ENCODE measurements at regions not wholly inside any gene's neighbourhood (a gene's known extent, or its start where the extent isn't known, plus 50 kb on each side); places are given as distances from the start of the nearest gene placed in this dataset.

DNA sequence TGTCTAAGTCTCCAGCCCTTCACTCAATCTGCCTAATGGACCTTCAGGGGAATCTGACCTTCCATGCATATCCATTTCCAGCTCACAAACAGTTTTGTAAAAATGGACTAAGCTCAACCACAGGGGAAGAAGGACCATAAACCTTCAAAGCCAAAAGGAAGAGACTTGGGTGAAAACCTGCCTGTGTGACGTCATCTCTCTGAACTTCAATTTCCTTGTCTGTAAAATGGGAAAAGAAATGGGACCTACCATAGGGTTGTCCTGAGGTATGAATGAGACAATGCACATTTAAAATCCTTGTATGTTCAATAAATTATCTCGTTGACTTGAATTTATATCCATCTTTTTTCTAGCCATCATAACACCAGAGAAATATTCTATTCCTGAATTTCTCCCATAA is 370.7 kb downstream of the INSC start:
- no peak for DNase-seq (ENCODE audit: low read depth)

GRCh38 chr11:15489281-15489680 is 374.6 kb downstream of the INSC start:
- DNase-seq (ENCODE audit: low read depth), result no peak

DNA sequence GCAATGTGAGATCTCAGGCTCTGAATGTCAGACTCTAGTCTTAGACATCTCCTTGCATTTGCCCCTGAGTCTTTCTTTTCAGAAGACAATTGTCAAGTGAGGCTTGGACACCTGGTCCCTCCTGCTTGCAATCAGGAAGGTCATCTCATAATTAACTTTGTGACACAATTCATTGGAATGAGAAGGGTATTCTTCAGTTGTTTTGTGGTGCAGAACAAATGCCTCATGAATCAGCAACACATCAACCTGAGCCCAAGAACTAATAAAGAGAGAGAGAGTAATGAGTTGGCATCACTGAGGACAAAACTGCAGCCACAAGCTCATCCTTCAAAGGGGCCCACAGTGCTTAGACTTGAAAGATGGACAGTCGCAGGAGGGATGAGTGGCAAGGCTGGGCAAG is 375.8 kb downstream of the INSC start:
- DNase-seq (ENCODE audit: low read depth), result no peak

DNA sequence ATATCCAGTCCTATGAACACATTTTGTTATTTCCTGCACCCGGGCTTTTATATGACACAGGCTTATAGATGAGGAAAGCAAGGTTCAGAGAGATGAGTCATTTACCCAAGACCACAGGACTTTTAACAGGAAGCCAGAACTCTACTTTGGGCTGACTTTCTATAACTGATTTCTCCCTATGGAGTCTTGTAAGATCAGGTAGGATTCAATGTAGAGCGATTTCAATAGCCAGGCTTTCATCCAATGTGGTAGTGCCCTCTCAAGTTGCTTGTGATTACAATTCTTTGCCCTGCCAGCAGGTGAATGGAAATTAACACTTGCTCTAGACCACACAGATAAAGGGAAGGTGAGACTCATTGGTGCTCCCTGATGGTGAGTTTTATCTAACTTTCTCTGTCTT is 378.3 kb downstream of the INSC start:
- DNase-seq (ENCODE audit: low read depth), result no peak

GRCh38 chr11:15493921-15494620 is 379.3 kb downstream of the INSC start:
- no peak for DNase-seq (ENCODE audit: low read depth)

- DNase-seq (ENCODE audit: low read depth), result no peak
Measured at GRCh38 chr11:15494740-15495139, 380.0 kb downstream of the INSC start.

DNA sequence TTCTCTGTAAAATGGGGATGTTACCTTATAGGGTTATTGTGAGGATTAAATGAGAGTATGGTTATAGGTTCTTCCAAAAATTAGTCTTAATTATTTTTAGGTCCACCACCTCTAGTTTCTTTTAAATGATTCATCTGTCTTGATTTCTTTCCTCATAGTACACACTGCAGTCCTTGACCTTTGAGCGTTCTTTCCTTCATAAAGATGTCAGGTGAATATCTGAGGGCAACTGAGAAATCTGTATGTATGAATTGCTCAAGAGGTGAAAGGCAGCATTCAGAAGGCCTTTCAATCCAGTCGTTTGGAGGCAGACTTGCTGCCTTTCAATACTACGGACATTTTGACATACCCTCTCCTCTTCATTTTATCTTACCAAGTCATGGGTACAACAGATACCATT is 380.7 kb downstream of the INSC start:
- DNase-seq (ENCODE audit: low read depth), result no peak

- no peak for DNase-seq (ENCODE audit: low read depth)
Measured at GRCh38 chr11:15497366-15497765, 382.6 kb downstream of the INSC start.

- no peak for DNase-seq (ENCODE audit: low read depth)
Measured at GRCh38 chr11:15499674-15500073, 385.0 kb downstream of the INSC start.

DNA sequence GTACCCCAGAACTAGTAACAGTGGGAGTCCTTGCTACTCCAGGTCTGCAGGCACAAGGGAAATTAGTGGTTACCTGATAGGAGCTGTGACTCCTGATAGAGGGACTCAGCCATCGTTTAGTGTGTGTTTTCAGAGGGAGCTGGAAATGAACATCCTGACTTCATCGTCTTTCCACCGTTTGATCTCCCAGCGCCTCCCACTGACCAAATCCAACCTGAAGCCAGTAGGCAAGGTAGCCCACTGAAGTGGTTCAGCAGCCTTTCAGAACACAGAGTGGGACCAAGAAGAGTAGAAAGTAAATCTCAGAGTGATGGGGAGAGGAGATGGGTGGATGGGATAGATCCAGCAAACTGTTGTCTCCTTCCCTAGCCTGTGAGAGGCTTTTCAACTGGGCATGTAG is 385.9 kb downstream of the INSC start:
- no peak for DNase-seq (ENCODE audit: low read depth)

GRCh38 chr11:15501566-15501965 is 386.8 kb downstream of the INSC start:
- DNase-seq (ENCODE audit: low read depth), result no peak

DNA sequence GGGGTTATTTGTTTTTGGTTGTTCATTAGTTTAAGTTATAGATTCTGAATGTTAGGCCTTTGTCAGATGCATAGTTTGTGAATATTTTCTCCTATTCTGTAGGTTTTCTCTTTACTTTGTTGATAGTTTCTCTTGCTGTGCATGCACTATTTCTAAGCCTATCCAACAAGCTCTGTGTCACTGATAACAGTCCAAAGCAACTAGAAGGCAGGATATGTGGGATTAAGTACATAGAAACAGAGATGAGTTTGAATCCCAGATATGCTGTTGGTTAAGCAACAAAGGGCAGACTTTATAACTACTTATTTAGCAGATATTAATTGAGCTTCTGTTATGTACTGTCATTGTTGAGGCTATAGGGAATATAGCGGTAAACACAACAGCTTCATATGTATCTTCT is 390.4 kb downstream of the INSC start:
- no peak for DNase-seq (ENCODE audit: low read depth)

- DNase-seq (ENCODE audit: low read depth), result no peak
Measured at GRCh38 chr11:15507592-15507991, 392.9 kb downstream of the INSC start.

DNA sequence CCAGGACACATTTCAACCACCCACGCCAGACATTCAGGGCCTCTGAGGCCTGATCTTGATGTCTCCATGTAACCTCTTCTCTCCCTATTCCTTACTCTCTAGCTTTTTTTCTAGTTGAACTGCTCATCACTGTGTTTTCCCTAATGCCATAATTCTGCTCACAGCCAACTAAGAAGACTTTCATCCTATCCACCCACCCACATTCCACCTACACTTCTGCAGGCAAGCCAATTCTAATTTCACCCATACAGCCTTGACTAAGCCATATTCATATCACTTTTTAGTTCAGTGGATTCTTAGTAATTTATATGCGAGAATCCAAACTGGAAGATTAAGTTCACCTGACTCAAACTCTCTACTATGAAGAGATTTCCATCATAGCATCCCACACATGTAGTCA is 394.4 kb downstream of the INSC start:
- DNase-seq (ENCODE audit: low read depth), result no peak

DNA sequence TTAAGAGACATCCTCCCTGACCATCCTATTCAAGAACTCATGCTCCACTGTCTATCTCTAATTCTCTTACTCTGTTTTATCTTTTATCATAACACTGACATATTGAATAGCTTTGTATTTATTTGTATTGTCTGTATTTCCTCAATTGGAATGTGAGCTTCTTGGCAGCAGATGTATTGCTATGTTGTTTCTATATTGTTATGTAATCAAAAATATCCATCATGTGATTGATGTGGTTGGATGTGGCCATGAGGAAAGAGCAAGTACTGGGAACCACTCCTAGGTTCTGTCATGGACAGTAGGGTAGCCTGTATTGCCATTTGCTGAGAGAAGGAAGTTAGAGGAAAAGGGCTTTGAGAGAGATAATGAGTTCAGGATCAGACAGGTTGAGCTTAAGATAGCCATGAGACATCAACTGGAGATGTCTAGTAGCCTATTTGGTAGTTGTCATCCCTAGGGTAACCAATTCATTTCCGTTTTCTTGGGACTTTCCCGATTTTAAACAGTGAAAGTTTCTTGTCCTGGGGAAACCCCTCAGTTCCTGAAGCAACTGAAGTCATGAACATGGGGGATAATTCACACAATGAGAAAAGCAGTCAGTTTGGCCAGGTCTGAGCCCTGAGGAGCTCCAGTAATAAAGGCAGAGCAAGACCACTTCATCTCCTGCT is 404.5 kb downstream of the INSC start:
- no peak for DNase-seq (ENCODE audit: low read depth)

DNA sequence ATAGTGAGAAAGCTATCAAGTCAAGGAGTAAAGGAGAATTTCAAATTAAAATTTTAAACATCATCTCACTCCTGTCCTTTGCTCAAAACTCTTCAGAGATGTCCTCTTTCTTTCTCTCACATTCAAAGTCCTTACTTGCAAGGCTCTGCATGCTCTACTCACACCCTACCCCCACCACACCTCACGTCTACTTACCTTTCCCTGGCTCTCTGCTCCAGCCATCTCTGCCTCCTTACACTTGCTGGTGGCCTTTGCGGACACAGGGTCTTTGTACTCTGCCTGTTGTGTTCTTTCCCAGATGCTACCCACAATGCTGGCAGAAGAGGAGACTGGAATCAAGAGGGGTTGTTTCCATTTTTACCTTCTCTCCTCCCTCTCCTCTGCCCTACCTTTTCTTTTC is 405.2 kb downstream of the INSC start:
- no peak for DNase-seq (ENCODE audit: low read depth)

DNA sequence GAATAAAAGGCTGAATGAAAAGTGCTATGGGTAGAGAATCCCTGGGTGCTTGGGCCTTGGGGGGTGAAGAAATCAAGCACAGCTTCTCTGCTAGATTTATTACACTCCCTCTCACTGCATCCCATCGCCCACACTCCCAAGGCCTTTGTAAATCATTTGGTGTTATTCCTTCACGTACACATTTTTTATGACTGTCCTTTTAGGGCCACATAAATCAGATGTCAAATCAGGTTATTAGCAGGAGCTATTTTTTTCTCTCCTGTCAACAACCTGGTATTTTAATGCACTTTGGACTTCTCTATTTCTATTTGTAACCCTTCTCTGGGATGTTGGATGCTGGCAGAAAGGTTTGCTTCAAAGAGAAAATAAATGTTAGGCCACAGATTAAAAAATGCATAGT is 408.8 kb downstream of the INSC start:
- DNase-seq (ENCODE audit: low read depth), result no peak

DNA sequence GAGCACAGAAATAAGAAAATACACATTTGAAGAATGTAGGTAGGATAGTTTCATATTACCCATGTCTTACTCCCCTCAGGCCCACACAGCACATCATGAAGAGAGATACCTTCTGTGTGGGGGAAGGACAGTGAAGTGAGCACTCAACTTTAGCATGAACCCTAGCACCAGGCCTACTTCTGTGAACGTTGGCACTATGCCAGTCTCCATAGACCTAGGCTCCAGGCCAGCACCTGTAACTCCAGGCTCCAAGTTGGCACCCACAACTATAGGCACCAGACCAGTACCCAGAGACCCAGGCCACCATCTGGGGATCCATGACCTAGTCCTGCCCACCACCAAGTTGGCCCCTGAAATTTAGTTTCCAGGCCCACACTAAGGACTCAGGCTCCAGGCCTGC is 410.9 kb downstream of the INSC start:
- DNase-seq (ENCODE audit: low read depth), result no peak

GRCh38 chr11:15526032-15526431 is 411.3 kb downstream of the INSC start:
- DNase-seq (ENCODE audit: low read depth), result no peak

GRCh38 chr11:15526859-15527450 is 412.2 kb downstream of the INSC start:
- no peak for DNase-seq (ENCODE audit: low read depth)

GRCh38 chr11:15532432-15532831 is 417.7 kb downstream of the INSC start:
- DNase-seq (ENCODE audit: low read depth), result no peak

- no peak for DNase-seq (ENCODE audit: low read depth)
Measured at GRCh38 chr11:15534266-15534665, 419.5 kb downstream of the INSC start.

GRCh38 chr11:15535414-15535813 is 420.7 kb downstream of the INSC start:
- no peak for DNase-seq (ENCODE audit: low read depth)

DNA sequence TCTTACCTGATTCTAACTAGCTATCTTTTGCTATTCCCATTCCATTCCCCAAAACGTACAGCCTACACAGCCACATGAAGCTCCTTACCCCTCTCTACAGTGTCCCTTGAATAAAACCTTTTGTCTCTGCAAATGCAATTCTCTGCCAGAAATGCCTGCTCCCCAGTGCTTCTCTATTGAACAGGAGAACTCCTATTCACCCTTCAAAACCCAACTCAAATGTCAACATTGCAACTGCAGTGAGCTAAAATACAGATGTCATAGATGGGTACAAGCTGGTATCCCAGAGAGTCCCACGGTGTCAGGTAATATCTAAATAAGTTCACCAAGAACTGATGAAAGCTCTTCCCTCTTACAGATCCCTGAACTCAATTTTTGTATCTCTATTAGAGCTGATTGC is 421.7 kb downstream of the INSC start:
- DNase-seq (ENCODE audit: low read depth), result no peak

Measured in activated T-helper 1 cell treated with Interleukin-2 at 50 U/mL for 16 hours (primary cell).